GM12878 (cell line): ENCODE measurements at regions not wholly inside any gene's neighbourhood (a gene's known extent, or its start where the extent isn't known, plus 50 kb on each side); places are given as distances from the start of the nearest gene placed in this dataset.

ENCODE experiments used
- CTCF ChIP-seq, 3 experiments: IDR thresholded peaks in 2 of 3; conservative IDR thresholded peaks in 1 of 3; 2 replicates each; pipeline ENCODE4 v1.5.1; 2011; ENCODE audit warnings: low read depth in 3 of 3, low read length in 3 of 3, mild to moderate bottlenecking in 3 of 3, control low read depth in 2 of 3, moderate library complexity in 2 of 3, inconsistent platforms in 1 of 3, mixed read lengths in 1 of 3; ENCODE audit not compliant: control insufficient read depth in 2 of 3, insufficient read depth in 1 of 3; ENCODE audit errors: extremely low read depth in 1 of 3
- EP300 ChIP-seq, 2 experiments: fragments of 150-350 bp in 1 of 2; IDR thresholded peaks; 2 replicates each; pipeline ENCODE4 v1.6.1; 2011 to 2012; ENCODE audit warnings: low read depth in 2 of 2, low read length in 2 of 2, borderline replicate concordance in 1 of 2, improper control_type of control experiment in 1 of 2, inconsistent platforms in 1 of 2; ENCODE audit not compliant: control insufficient read depth in 1 of 2
- HDAC6 ChIP-seq: fragments of 200-600 bp; sonication (generic); IDR thresholded peaks from one replicate; pipeline ENCODE4 v1.8.0; 2017; ENCODE audit warnings: antibody characterized with exemption; ENCODE audit not compliant: unreplicated experiment
- PAX5 ChIP-seq: IDR thresholded peaks from 2 replicates; pipeline ENCODE4 v1.6.1; 2011; ENCODE audit warnings: low read depth, low read length, borderline replicate concordance
- SMC3 ChIP-seq: IDR thresholded peaks from 2 replicates; pipeline ENCODE4 v1.6.1; 2011; ENCODE audit warnings: low read length, improper control_type of control experiment, borderline replicate concordance
- SRF ChIP-seq, 2 experiments: IDR thresholded peaks; 2 replicates each; pipeline ENCODE4 v1.6.1; 2011; ENCODE audit warnings: low read depth in 2 of 2, low read length in 2 of 2, mild to moderate bottlenecking in 1 of 2, moderate library complexity in 1 of 2
- TAF1 ChIP-seq: IDR thresholded peaks from 2 replicates; pipeline ENCODE4 v1.6.1; 2011; ENCODE audit warnings: mild to moderate bottlenecking, low read depth, low read length, borderline replicate concordance
- TCF7 ChIP-seq: IDR thresholded peaks from 2 replicates; pipeline ENCODE4 v1.6.1; 2014; ENCODE audit warnings: antibody characterized with exemption, borderline replicate concordance
- USF2 ChIP-seq: IDR thresholded peaks from 2 replicates; pipeline ENCODE4 v1.6.1; 2011; ENCODE audit warnings: low read depth, low read length, improper control_type of control experiment, borderline replicate concordance

- TF ChIP-seq TAF1 (no peak), SMC3 (no peak), CTCF (IDR thresholded peaks at IDR 0.05 in 2 of 3, conservative IDR thresholded peaks at IDR 0.05 in 1 of 3; ENCODE audit: control insufficient read depth in 2 of 3, extremely low read depth in 1 of 3, insufficient read depth in 1 of 3, low read depth in 3 of 3, low read length in 3 of 3) (no peak), USF2 (peak; percentile 54; the same call in 1 of the 2 replicates), TCF7 (no peak), HDAC6 (no peak), EP300 (IDR thresholded peaks at IDR 0.05; ENCODE audit: borderline replicate concordance in 1 of 2, control insufficient read depth in 1 of 2, low read depth in 2 of 2, low read length in 2 of 2) (peak; percentile 87 to 89; a peak in 3 of 4 replicates), PAX5 (peak; percentile 80), SRF (IDR thresholded peaks at IDR 0.05; ENCODE audit: low read depth in 2 of 2, low read length in 2 of 2) (no peak)
These were observed 73.8 kb downstream of the FAM76B start for GRCh38 chr11:95715777-95716241.
